Stimulated activated CD8-positive, alpha-beta memory T cell treated with anti-CD3 and anti-CD28 coated beads, Interleukin-4, amount 100 ng/mL, for 48 hours (primary cell): ENCODE measurements at regions not wholly inside any gene's neighbourhood (a gene's known extent, or its start where the extent isn't known, plus 50 kb on each side); places are given as distances from the start of the nearest gene placed in this dataset.

Experiments
- DNase-seq: peaks from one replicate; pipeline ENCODE4 v3.0.0-alpha.2; 2020

GRCh38 chr13:21757763-21758162 is 86.9 kb downstream of the FGF9 start:
- no peak for DNase-seq

- DNase-seq: no peak
Observed at GRCh38 chr13:21758441-21758840, 87.6 kb downstream of the FGF9 start.

- DNase-seq: no peak
Observed at GRCh38 chr13:21759463-21759862, 88.6 kb downstream of the FGF9 start.

GRCh38 chr13:21759911-21760310 is 89.0 kb downstream of the FGF9 start:
- DNase-seq: no peak

GRCh38 chr13:21761770-21762169 is 90.9 kb downstream of the FGF9 start:
- no peak for DNase-seq

GRCh38 chr13:21762512-21762911 is 91.6 kb downstream of the FGF9 start:
- DNase-seq: no peak

- DNase-seq: no peak
Observed at GRCh38 chr13:21767032-21767431, 96.2 kb downstream of the FGF9 start.

GRCh38 chr13:21771075-21771474 is 100.2 kb downstream of the FGF9 start:
- no peak for DNase-seq

GRCh38 chr13:21777166-21777565 is 106.3 kb downstream of the FGF9 start:
- DNase-seq: no peak

- DNase-seq: no peak
Observed at GRCh38 chr13:21777813-21778212, 106.9 kb downstream of the FGF9 start.

GRCh38 chr13:21782736-21783135 is 111.9 kb downstream of the FGF9 start:
- no peak for DNase-seq

GRCh38 chr13:21785990-21786389 is 115.1 kb downstream of the FGF9 start:
- DNase-seq: no peak

GRCh38 chr13:21796066-21796465 is 125.2 kb downstream of the FGF9 start:
- DNase-seq: no peak

- no peak for DNase-seq
Observed at GRCh38 chr13:21796775-21797514, 126.1 kb downstream of the FGF9 start.

GRCh38 chr13:21797736-21798135 is 126.9 kb downstream of the FGF9 start:
- DNase-seq: no peak

GRCh38 chr13:21798181-21798580 is 127.3 kb downstream of the FGF9 start:
- no peak for DNase-seq

GRCh38 chr13:21799671-21800070 is 128.8 kb downstream of the FGF9 start:
- DNase-seq: no peak

GRCh38 chr13:21800837-21801616 is 130.2 kb downstream of the FGF9 start:
- DNase-seq: no peak

GRCh38 chr13:21805733-21806132 is 134.9 kb downstream of the FGF9 start:
- no peak for DNase-seq

GRCh38 chr13:21812192-21812626 is 141.3 kb downstream of the FGF9 start:
- no peak for DNase-seq

GRCh38 chr13:21813110-21813509 is 142.2 kb downstream of the FGF9 start:
- DNase-seq: no peak

- DNase-seq: no peak
Observed at GRCh38 chr13:21813844-21814243, 143.0 kb downstream of the FGF9 start.

GRCh38 chr13:21814604-21815003 is 143.7 kb downstream of the FGF9 start:
- no peak for DNase-seq

GRCh38 chr13:21817878-21818277 is 147.0 kb downstream of the FGF9 start:
- DNase-seq: no peak
